PC-9 (cell line): ENCODE measurements at regions not wholly inside any gene's neighbourhood (a gene's known extent, or its start where the extent isn't known, plus 50 kb on each side); places are given as distances from the start of the nearest gene placed in this dataset.

ENCODE experiments used
- CTCF ChIP-seq: fragments of 200-600 bp; sonication (generic); conservative IDR thresholded peaks from 2 replicates; pipeline ENCODE4 v1.6.1; 2017; ENCODE audit warnings: mixed run types, antibody characterized with exemption, mild to moderate bottlenecking, moderate library complexity
- EZH2 ChIP-seq: fragments of 200-600 bp; sonication (generic); IDR thresholded peaks from 2 replicates; pipeline ENCODE4 v1.8.0; 2017; ENCODE audit warnings: antibody characterized with exemption, low read depth

GRCh38 chr5:124650147-124650561 is 96.3 kb downstream of the ZNF608 start:
- TF ChIP-seq CTCF, result no peak
- TF ChIP-seq EZH2, result no peak
